Esophagus muscularis mucosa (tissue), 4 donors: ENCODE measurements at regions not wholly inside any gene's neighbourhood (a gene's known extent, or its start where the extent isn't known, plus 50 kb on each side); places are given as distances from the start of the nearest gene placed in this dataset.

Source experiments
- DNase-seq: peaks from one replicate; pipeline ENCODE4 v3.0.0-alpha.2; 2017; ENCODE audit errors: extremely low spot score
- H3K27ac ChIP-seq, 4 donors: fragments of 200-600 bp; sonication (generic); replicated peaks in 1 of 4; 1 replicate in 3 of 4; 2 replicates in 1 of 4; pipeline ENCODE4 v1.5.1; 2016 to 2019; ENCODE audit warnings: mild to moderate bottlenecking in 1 of 4
- H3K27me3 ChIP-seq, 4 donors: fragments of 200-600 bp; sonication (generic); one replicate each; pipeline versions ENCODE4 v1.5.1 to v1.6.0; 2016 to 2019
- H3K36me3 ChIP-seq, 4 donors: fragments of 200-600 bp; sonication (generic); one replicate each; pipeline ENCODE4 v1.5.1; 2016 to 2019
- H3K4me1 ChIP-seq, 4 donors: fragments of 200-600 bp; sonication (generic); one replicate each; pipeline ENCODE4 v1.5.1; 2016 to 2019
- H3K4me3 ChIP-seq, 4 donors: fragments of 200-600 bp; sonication (generic); 1 replicate in 2 of 4; 2 replicates in 2 of 4; pipeline ENCODE4 v1.5.1; 2016 to 2019; ENCODE audit warnings: mild to moderate bottlenecking in 4 of 4, moderate library complexity in 1 of 4
- H3K9me3 ChIP-seq, 4 donors: fragments of 200-600 bp; sonication (generic); 1 replicate in 3 of 4; 2 replicates in 1 of 4; pipeline ENCODE4 v1.5.1; 2016 to 2019
- CTCF ChIP-seq, 3 experiments: fragments of 200-600 bp in 2 of 3; fragments of 450-650 bp in 1 of 3; sonication (generic) in 2 of 3; IDR thresholded peaks; one replicate each; pipeline ENCODE4 v1.5.1; 2017 to 2019; ENCODE audit warnings: antibody characterized with exemption in 3 of 3, mild to moderate bottlenecking in 2 of 3, moderate library complexity in 1 of 3
- EP300 ChIP-seq: sonication (generic); formaldehyde crosslinking; IDR thresholded peaks from one replicate; pipeline ENCODE4 v1.6.1; 2017; ENCODE audit warnings: antibody characterized with exemption
- POLR2A ChIP-seq: fragments of 450-650 bp; IDR thresholded peaks from one replicate; pipeline ENCODE4 v1.6.1; 2017; ENCODE audit warnings: antibody characterized with exemption, moderate library complexity, mild to moderate bottlenecking, low read depth
- POLR2AphosphoS5 ChIP-seq, 2 donors: sonication (generic); formaldehyde crosslinking; IDR thresholded peaks; one replicate each; pipeline ENCODE4 v1.6.1; 2017; ENCODE audit warnings: antibody characterized with exemption in 2 of 2
- WGBS: methylation state at CpG from one replicate; pipeline ENCODE4 v1.1.5; 2018; 5-methylcytosine and 5-hydroxymethylcytosine counted together
- intact Hi-C: fragments of 100-400 bp; cut with DNase I; formaldehyde crosslinking; loops from one replicate; pipeline ENCODE4 v1.15.1; 2023

- WGBS, result 76% methylated on average over 11 of the region's 11 CpGs
- H3K36me3 ChIP-seq, result no peaks in the 10 kb centered on the region
- intact Hi-C loops, result no loop called here
- H3K4me1 ChIP-seq, result no peaks in the 10 kb centered on the region
- no peak for DNase-seq
- H3K27ac ChIP-seq, result no peak overlapping the region
- peaks cover 0 to 24% (median 2%) of the 10 kb centered on the region in 4 donors for H3K27me3 ChIP-seq
- H3K9me3 ChIP-seq, result no peaks in the 10 kb centered on the region
- no peak overlapping the region for H3K4me3 ChIP-seq
- TF ChIP-seq POLR2A, result no peak
- TF ChIP-seq CTCF (IDR thresholded peaks at IDR 0.05), result no peak
- TF ChIP-seq POLR2AphosphoS5 (IDR thresholded peaks at IDR 0.05), result no peak
- TF ChIP-seq EP300, result no peak
Observed at GRCh38 chr11:116360221-116360941, 412.4 kb downstream of the BUD13 start.

GRCh38 chr11:116357784-116358544, 414.8 kb downstream of the BUD13 start:
- intact Hi-C loops, result no loop called here
- Histone ChIP-seq H3K27ac (no peak overlapping the region), H3K9me3 (no peaks in the 10 kb centered on the region), H3K4me3 (no peak overlapping the region), H3K36me3 (no peaks in the 10 kb centered on the region), H3K4me1 (no peaks in the 10 kb centered on the region), H3K27me3 (peaks cover 0 to 24% (median 2%) of the 10 kb centered on the region in 4 donors)
- TF ChIP-seq EP300 (no peak), CTCF (IDR thresholded peaks at IDR 0.05) (peak in 1 of 3 experiments; percentile 10), POLR2AphosphoS5 (IDR thresholded peaks at IDR 0.05) (no peak), POLR2A (no peak)
- WGBS, result 65% methylated on average over 18 of the region's 37 CpGs
- DNase-seq, result no peak

GRCh38 chr11:116356451-116356850, 416.3 kb downstream of the BUD13 start:
- TF ChIP-seq EP300 (no peak), CTCF (IDR thresholded peaks at IDR 0.05) (no peak), POLR2AphosphoS5 (IDR thresholded peaks at IDR 0.05) (no peak), POLR2A (no peak)
- whole genome bisulfite sequencing, result 84% methylated on average over 4 of the region's 7 CpGs

GRCh38 chr11:116355104-116355503, 417.7 kb downstream of the BUD13 start:
- DNase-seq, result no peak
- Histone ChIP-seq H3K4me1 (no peaks in the 10 kb centered on the region), H3K27ac (no peak overlapping the region), H3K4me3 (no peak overlapping the region), H3K9me3 (no peaks in the 10 kb centered on the region), H3K36me3 (no peaks in the 10 kb centered on the region), H3K27me3 (peaks cover 0 to 24% (median 2%) of the 10 kb centered on the region in 4 donors)
- no peak for TF ChIP-seq CTCF (IDR thresholded peaks at IDR 0.05)
- TF ChIP-seq POLR2AphosphoS5 (IDR thresholded peaks at IDR 0.05), result no peak
- TF ChIP-seq EP300, result no peak
- no peak for TF ChIP-seq POLR2A
- intact Hi-C loops, result no loop called here
- WGBS, result 77% methylated on average over 1 of the region's 1 CpG

More at GRCh38 chr11:116356451-116356850, 416.3 kb downstream of the BUD13 start:
- intact Hi-C loops, result no loop called here
- no peaks in the 10 kb centered on the region for H3K36me3 ChIP-seq
- H3K27me3 ChIP-seq, result peaks cover 0 to 24% (median 2%) of the 10 kb centered on the region in 4 donors
- DNase-seq, result no peak
- H3K9me3 ChIP-seq, result no peaks in the 10 kb centered on the region
- H3K27ac ChIP-seq, result no peak overlapping the region
- no peaks in the 10 kb centered on the region for H3K4me1 ChIP-seq
- no peak overlapping the region for H3K4me3 ChIP-seq
